ENCODE measurements at regions not wholly inside any gene's neighbourhood (a gene's known extent, or its start where the extent isn't known, plus 50 kb on each side); places are given as distances from the start of the nearest gene placed in this dataset.

- no peak overlapping the region for H3K27ac ChIP-seq (ENCODE audit: low read depth, low read length)
- 0 out of 4 replicates have a peak, but pooled peaks cover 2 to 3% of the 10 kb centered on the region in 2 experiments for H3K9me3 ChIP-seq (ENCODE audit: insufficient read depth in 2 of 2, low read depth in 1 of 2, low read length in 1 of 2)
- H4K5ac ChIP-seq (ENCODE audit: insufficient read length, low read depth, low read length) = no peak overlapping the region
- H3K14ac ChIP-seq (ENCODE audit: insufficient read length) = no peak overlapping the region
- H2AFZ ChIP-seq (ENCODE audit: low read length) = no peak overlapping the region
- no peak overlapping the region for H2BK5ac ChIP-seq (ENCODE audit: low read depth, low read length)
- H3K4me1 ChIP-seq (replicated peaks in 1 of 4; ENCODE audit: control insufficient read depth in 3 of 4, insufficient read depth in 4 of 4, low read length in 3 of 4) = no peaks in the 10 kb centered on the region
- H4K8ac ChIP-seq (ENCODE audit: extremely low read depth, insufficient read depth, low read length) = no peak overlapping the region
- no peak overlapping the region for H2AK5ac ChIP-seq (ENCODE audit: low read depth, low read length)
- 84% methylated on average over 3 of the region's 3 CpGs; no CpG with 5 or more reads in 1 of the 2 experiments for WGBS, 2 experiments (ENCODE audit: extremely low coverage in 1 of 2, insufficient coverage in 1 of 2, insufficient read length in 1 of 2, insufficient replicate concordance in 2 of 2, low coverage in 1 of 2, low lambda C conversion rate in 2 of 2, missing lambda C conversion rate in 1 of 2)
- ChIA-PET CTCF (ENCODE audit: partially characterized antibody) (no interaction called here), POLR2A (ENCODE audit: partially characterized antibody) (no interaction called here)
- H4K20me1 ChIP-seq (replicated peaks in 1 of 2; ENCODE audit: control insufficient read depth in 1 of 2, insufficient read depth in 2 of 2, low read length in 2 of 2) = no peaks in the 10 kb centered on the region
- H4K91ac ChIP-seq (replicated peaks; ENCODE audit: insufficient read length, low read length) = no peak overlapping the region
- H3K23me2 ChIP-seq (ENCODE audit: low read depth, low read length) = no peaks in the 10 kb centered on the region
- FAIRE-seq (no peak), DNase-seq (ENCODE audit: low read depth in 1 of 2, low spot score in 2 of 2) (no peak)
- no peak for TF ChIP-seq HDAC2 (IDR thresholded peaks at IDR 0.05; ENCODE audit: borderline replicate concordance in 1 of 2, low read depth in 2 of 2, low read length in 2 of 2)
- no peak for TF ChIP-seq TAF1 (IDR thresholded peaks at IDR 0.05; ENCODE audit: low read depth, low read length)
- no peak for TF ChIP-seq EZH2 (IDR thresholded peaks at IDR 0.05; ENCODE audit: low read depth, low read length, severe bottlenecking)
- no peak for TF ChIP-seq JUN (IDR thresholded peaks at IDR 0.05; ENCODE audit: low read depth, low read length)
- TF ChIP-seq KDM5A (IDR thresholded peaks at IDR 0.05; ENCODE audit: low read length) = no peak
- TF ChIP-seq GABPA (IDR thresholded peaks at IDR 0.05; ENCODE audit: borderline replicate concordance, insufficient read depth, low read length) = no peak
- no peak for TF ChIP-seq CBX5 (IDR thresholded peaks at IDR 0.05; ENCODE audit: low read depth, low read length)
- H2BK20ac ChIP-seq (ENCODE audit: low read length) = no peak overlapping the region
- peaks cover 0 to 4% (median under 1%) of the 10 kb centered on the region in 4 experiments; a peak in 1 of 7 replicates for H3K27me3 ChIP-seq (replicated peaks in 1 of 4; ENCODE audit: control insufficient read depth in 3 of 4, extremely low read depth in 1 of 4, insufficient read depth in 3 of 4, low read length in 3 of 4)
- no peak overlapping the region for H2BK12ac ChIP-seq (ENCODE audit: low read depth, low read length)
- no peak overlapping the region for H3K56ac ChIP-seq (replicated peaks; ENCODE audit: insufficient read length, low read depth, low read length)
- no peak overlapping the region for H3K4me3 ChIP-seq (ENCODE audit: extremely low read depth in 1 of 4, insufficient read depth in 2 of 4, low read depth in 3 of 4, low read length in 4 of 4)
- H3K9ac ChIP-seq (replicated peaks in 1 of 4; ENCODE audit: extremely low read depth in 1 of 4, low read depth in 3 of 4, low read length in 3 of 4) = no peak overlapping the region
- no peak overlapping the region for H2BK15ac ChIP-seq (ENCODE audit: low read length)
- H3K4me2 ChIP-seq (ENCODE audit: insufficient read depth in 1 of 2, low read depth in 2 of 2, low read length in 2 of 2) = no peak overlapping the region
- H3K18ac ChIP-seq (ENCODE audit: extremely low read depth, low read length) = no peak overlapping the region
- H3K79me1 ChIP-seq (ENCODE audit: low read depth, low read length) = no peaks in the 10 kb centered on the region
- no peak overlapping the region for H3K23ac ChIP-seq (ENCODE audit: insufficient read length)
- H3K79me2 ChIP-seq (ENCODE audit: control insufficient read depth in 1 of 2, insufficient read depth in 2 of 2, low read length in 2 of 2) = no peaks in the 10 kb centered on the region
- no peaks in the 10 kb centered on the region for H3K36me3 ChIP-seq (ENCODE audit: control insufficient read depth in 2 of 4, insufficient read depth in 4 of 4, low read length in 3 of 4)
- H3K4ac ChIP-seq (replicated peaks; ENCODE audit: insufficient read length, low read depth, low read length) = no peak overlapping the region
- H2BK120ac ChIP-seq (replicated peaks; ENCODE audit: low read depth, low read length) = no peak overlapping the region
Observed at GRCh38 chr5:172521338-172521932, 67.1 kb upstream of the SH3PXD2B start.

All from H1 (cell line).